SKM-1 treated with dmso at 0.1 percent for 144 hours (cell line): ENCODE measurements at regions not wholly inside any gene's neighbourhood (a gene's known extent, or its start where the extent isn't known, plus 50 kb on each side); places are given as distances from the start of the nearest gene placed in this dataset.
"Not testable (repeated sequence)": the region's sequence is repeated elsewhere in the genome, so short reads cannot be mapped to it uniquely, and the experiment has no call there.

Experiments
- DNase-seq: peaks from one replicate; lab custom pipeline; 2025; ENCODE audit not compliant: unreplicated experiment; lab: John Stamatoyannopoulos, UW

DNA sequence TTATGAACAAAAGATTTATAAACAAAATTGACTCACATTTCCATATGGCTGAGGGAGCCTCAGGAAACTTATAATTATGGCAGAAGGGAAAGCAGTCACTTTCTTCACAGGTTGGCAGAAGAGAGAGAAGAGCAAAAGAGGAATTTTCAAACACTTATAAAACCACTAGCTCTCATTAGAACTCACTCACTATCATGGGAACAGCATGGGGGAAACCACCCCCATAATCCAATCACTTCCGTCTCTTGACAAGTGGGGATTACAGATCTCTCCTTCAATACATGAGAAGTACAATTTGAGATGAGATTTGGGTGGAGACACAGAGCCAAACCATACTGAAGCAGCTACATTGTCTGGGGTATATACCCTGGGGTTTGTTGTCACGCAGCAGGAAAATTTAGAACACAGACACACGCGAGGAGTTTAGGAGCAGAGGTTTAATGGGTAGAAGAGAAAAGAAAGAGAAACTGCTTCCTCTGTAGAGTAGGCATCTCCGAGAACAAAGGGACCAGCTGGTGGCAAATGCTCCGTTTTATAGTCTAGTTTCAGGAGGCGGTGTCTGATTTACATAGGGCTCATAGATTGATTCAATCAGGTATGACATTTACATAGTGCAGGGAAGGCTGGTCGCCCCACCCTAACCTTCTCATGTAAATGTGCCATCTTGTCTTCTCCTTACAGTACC lies 2277.7 kb upstream of the AGA start:
- DNase-seq = no peak

DNA sequence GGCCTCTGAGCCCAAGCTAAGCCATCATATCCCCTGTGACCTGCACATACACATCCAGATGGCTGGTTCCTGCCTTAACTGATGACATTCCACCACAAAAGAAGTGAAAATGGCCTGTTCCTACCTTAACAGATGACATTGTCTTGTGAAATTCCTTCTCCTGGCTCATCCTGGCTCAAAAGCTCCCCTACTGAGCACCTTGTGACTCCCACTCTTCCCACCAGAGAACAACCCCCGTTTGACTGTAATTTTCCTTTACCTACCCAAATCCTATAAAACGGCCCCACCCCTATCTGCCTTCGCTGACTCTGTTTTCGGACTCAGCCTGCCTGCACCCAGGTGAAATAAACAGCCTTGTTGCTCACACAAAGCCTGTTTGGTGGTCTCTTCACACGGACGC lies 2284.3 kb upstream of the AGA start:
- DNase-seq = not testable (repeated sequence)

DNA sequence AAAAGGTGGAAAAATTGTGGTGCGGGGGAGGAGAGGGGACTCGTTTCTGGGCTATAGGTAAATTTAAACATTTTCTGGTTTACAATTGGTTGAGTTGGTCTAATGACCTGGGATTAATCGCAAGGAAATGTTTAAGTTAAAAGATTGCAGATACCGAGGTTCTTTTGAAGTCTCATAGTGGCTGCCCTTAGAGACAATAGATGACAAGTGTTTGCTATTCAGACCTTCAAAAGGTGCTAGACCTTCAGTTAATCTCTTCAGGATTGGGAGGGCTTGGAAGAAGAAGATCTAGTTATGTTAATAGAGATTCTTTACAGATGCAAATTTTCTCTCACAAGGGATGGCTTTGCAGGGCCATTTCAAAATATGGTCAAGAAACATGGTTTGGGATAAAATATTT lies 2286.1 kb upstream of the AGA start:
- no peak for DNase-seq

DNA sequence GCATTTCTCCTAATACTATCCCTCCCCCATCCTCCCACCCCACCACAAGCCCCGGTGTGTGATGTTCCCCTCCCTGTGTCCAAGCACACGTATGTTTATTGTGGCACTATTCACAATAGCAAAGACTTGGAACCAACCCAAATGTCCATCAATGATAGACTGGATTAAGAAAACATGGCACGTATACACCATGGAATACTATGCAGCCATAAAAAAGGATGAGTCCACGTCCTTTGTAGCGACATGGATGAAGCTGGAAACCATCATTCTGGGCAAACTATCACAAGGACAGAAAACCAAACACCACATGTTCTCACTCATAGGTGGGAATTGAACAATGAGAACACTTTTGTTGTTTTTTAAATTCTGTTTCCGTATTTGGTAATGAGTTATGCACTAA lies 2294.6 kb upstream of the AGA start:
- DNase-seq = not testable (repeated sequence)

DNA sequence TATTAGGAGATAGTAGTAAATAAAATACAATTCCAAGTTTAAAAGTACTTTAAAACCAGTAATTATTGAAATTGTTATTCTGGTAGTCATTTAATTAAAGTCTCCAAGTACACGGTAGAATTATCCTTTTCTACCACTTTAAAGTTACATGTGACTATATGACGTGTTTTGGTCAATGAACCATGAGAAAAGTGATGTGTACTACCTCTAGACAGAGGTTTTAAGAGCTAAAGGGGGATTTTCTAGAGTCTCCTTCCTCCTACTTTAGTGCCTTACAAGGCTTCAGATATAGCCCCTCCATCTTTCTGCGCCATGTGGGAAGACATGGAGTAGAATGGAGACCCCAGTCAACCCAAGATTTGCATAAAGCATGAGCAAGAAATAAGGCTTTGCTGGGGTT lies 2296.6 kb upstream of the AGA start:
- DNase-seq = no peak

DNA sequence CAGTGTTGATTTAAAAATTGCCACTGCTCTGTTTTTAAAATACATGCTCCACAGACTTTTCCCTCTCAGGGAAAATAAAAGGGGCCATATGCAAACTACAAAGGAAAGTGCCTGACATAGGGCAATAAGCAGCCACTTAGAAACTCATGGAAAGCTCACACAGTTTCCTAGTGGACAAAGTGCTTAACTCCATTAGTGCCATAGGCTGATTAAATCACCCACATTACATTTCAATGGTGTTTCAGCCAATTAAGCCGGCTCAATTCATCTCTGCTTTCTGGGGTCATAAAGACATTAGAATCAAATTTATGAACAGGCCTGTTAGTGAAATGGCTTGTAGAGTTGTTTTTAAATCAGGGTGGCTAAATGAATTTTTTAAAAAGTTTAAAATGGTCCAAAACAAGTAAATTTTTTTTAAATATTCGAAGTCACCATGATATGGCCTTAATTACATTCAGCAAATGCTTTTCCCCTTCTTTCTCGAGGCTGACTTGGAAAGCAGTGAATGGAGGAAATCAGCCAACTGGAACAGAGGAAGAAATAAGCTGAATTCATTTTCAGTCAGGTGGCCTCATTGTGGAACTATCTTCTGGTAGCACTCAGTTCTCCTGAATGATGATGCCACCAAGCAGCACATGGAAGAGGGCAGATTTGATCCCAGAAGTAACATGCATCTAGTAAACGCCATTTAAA lies 2305.1 kb upstream of the AGA start:
- DNase-seq = no peak

DNA sequence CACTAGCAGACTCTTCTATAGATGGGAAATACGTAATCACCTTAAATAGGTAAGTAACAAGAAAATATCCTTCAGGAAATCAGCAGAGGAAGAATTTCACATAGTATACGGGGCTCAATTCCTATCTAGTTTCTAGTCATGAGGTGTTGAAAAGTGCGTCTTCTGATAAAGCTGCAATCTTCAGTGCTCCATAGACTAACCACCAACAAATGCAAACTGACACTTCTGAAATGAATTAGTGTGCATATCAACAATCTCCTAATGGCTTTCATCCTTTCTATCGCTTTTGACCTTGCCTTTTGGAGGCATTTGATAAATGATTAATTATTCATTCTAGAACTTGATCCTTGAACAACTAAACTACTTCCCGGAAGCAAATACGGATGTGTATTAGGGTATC lies 2306.6 kb upstream of the AGA start:
- no peak for DNase-seq

DNA sequence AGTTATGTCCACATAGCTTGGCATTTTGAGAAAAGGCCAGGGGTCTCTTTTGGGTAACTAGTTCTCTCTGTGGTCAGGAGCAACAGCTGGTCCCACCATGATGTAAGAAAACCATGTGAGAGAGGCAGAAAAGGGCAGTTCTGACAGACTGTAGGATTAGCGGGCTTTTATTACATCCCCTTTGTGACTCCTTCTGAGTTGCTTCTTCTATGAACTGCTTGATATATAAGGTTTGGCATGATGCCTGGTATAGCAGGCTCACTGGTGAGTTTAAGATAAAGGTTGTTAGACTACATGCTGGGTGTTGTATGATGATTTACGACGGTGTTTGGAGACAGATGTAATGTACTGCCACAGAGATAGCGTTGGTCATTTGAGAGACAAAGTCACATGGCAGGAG lies 2308.1 kb upstream of the AGA start:
- DNase-seq = no peak

DNA sequence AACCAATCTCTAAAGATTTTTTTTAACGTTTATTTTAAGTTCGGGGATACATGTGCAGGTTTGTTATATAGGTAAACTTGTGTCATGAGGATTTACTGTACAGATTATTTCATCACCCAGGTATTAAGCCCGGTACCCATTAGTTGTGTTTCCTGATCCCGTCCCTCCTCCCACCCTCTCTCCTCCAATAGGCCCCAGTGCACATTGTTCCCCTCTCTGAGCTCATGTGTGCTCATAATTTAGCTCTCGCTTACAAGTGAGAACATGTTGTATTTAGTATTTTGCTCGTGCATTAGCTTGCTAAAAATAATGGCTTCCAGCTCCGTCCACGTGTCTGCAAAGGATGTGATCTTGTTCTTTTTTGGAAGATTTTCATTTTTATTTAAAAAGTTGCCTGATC lies 2309.4 kb upstream of the AGA start:
- no peak for DNase-seq

DNA sequence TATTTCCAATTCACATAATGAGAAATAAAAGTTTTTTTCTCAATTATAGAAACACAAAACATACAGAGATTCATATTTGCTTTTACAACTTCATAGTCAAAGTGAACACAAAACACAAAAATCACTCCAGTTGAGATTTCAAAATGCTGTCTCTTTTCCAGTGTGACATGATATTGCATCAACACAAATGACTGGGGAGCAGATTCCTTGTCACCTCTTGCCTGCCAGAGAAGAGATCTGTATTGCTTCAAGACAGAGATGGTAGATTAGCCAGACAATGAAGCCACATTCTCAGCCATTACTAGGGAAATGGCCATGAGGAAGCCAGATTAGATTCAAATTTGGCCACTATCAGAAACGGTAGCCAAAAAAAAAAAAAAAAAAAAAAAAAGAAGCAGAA lies 2313.1 kb upstream of the AGA start:
- DNase-seq = no peak

DNA sequence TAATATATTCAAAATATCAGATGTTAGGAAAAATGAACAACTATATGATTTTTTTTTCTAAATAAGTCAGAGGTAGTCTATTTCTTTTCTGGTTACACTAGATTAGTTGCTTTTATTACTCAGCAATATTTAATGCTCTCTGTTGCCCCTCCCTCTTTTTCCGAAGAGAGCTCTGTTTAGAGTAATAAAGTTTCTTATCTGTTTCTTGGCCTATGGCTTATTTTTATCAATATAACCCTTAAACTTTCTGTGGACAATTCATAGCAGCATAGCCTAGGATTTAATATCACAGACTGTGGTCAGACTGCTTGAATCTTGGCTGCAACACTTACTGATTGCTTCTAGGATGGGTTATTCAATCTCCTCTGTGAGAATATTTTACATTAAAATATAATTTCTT lies 2315.4 kb upstream of the AGA start:
- no peak for DNase-seq

DNA sequence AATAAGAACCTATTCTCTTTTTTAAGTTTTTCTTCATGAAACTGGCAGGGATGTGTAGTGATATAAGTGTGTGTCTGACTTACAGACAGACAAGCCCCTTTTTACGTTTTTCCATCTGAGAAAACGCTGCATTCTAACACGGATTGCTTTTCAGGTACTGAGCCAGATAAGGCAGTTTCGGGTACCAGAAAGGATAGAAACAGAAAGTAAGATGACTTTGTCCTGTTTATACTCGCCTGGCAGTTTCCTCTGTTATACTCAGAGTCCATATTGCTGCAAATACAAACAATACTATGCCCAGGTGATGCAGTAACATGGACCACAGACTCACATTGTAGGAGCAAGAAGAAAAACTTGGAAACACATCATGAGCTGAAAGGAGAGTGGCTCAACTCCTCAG lies 2320.6 kb upstream of the AGA start:
- DNase-seq = no peak

DNA sequence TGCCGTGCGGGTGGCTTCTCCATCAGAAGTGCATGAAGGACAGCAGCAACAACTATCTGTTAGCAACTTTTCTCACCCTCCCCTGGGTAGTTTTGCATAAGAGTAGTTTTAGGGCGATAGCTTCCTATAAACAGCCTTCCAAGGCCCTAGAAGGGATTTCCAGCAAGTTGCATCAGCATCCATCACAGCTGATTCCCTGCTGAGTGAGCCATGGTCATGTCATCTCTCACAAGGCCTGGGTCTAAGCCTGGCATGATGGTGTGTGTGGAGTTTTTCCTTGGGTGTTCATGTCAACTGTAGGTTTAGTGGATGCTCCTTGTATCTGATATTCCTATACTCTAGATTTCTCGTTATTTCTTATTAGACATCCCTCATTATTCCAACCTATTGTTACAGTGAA lies 2324.7 kb upstream of the AGA start:
- no peak for DNase-seq

DNA sequence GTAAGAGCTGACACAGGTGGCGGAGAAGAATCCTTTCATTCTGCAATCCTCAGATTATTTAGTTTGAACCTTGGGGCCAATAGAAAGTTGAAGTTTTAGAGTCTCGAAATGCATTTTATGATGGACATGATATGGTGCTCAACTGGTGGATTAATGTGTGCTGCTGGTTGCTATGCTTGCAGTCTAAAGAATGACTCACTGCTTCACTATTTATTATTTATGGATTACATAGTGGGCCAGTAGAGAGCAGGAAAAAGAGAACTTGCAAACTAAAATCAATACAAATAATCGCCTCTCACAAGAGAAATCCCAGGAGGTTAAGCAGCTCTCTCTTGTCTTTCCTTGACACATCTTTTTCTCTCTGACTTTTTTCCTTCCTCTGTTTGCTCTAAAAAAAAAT lies 2326.8 kb upstream of the AGA start:
- DNase-seq = no peak

DNA sequence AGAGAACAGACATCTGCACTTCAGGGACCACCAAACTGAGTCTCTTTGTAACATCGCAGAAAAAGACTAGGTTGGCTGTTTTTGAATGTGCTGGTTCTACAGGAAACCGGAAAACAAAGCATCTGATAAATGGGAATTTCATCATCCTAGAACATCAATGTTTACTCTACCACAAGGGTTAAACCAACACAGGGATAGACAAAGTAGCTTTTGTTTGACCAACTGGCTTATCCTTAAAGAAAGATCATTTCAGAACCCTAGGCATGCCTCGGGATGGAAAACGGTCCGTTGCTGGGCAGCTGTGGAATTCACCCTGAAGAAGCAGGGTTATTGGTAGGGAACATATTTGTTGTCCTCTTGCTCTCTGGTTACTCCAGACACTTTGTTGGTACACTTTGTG lies 2355.5 kb upstream of the AGA start:
- DNase-seq = no peak

DNA sequence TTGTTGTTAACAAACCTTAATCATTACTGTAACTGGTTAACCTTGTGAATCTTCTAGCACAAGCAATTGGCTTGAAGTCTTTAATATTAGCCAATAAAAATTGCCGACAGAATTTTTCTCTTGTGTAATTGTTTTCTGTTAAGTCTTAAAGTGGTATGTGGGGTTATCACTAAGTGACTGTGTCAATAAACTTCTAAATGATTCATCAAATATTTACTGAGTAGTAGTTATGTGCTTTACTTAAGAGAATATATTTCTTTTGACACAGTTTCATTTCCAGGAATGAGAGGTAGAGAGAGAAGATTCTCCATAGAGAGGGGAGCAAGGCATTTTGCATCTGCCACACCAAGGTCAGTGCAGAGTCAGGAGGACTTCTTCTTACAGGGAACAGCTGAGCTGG lies 2361.6 kb upstream of the AGA start:
- no peak for DNase-seq

DNA sequence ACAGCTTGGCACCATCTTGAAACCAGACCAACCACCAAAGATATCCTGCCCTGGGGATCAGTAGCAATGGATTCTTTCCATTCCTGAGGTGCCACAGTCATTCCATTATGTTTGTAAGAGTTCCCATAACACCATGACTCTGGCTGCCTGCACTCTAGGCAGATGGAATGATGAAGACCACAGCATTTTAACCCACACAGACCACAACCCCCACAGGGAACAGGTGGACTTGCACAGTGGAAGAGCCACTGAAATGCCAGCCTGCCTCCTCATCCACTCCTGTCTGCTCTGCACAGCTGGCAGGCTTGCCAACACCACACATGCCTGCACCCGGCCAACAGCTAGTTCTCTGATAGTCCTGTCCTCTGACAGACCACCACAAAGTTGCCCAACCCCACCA lies 2362.2 kb upstream of the AGA start:
- no peak for DNase-seq

DNA sequence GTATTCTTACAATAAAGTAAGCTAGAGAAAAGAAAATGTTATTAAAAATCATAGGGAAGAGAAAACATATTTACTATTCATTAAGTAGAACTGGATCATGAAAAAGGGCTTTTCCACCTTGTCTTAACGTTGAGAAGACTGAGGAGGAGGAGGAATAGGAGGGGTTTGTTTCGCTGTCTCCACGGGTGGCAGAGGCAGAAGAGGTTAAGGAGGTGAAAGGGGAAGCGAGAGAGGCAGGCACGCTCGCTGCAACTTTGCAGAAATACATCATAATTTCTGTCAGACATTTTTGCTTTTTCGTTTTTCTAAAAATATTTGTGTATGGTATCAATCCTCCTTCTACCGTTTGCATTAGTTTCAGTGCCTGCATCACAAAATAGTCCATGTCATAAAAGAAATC lies 2375.1 kb upstream of the AGA start:
- DNase-seq = no peak

DNA sequence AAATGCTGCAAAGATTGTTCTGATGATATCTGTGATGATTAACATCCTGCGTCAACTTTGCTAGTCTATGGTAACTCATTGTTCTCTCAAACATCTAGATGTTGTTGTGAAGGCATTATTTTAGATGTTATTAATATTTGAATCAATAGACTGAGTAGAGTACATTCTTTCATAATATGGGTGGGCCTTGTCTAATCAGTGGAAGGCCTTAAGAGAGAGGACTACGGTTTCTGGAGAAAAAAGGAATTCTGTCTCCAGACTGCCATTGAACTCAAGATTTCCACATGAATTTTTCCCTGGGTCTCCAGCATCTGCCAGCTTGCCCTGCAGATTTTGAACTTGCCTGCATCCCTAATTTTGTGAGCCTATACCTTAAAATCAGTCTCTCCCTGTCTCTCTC lies 2381.1 kb upstream of the AGA start:
- DNase-seq = no peak

DNA sequence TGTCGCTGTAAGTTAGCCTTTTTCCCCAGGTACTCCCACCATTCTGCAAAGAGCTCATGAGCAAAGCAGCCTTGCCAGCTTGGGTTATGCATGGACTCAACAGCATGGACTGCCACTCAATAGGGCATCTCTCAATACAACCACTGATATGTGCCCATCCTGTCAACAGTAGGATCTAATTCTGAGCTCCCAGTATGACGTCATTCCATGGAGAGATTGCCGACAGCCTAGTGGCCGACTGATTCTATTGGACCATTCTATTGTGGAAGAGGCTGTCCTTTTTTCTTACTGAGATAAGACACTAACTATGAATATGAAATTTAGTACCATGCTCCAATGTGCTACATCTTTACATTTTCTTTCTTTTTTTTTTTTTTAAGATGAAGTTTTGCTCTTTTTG lies 2389.0 kb upstream of the AGA start:
- DNase-seq = no peak

DNA sequence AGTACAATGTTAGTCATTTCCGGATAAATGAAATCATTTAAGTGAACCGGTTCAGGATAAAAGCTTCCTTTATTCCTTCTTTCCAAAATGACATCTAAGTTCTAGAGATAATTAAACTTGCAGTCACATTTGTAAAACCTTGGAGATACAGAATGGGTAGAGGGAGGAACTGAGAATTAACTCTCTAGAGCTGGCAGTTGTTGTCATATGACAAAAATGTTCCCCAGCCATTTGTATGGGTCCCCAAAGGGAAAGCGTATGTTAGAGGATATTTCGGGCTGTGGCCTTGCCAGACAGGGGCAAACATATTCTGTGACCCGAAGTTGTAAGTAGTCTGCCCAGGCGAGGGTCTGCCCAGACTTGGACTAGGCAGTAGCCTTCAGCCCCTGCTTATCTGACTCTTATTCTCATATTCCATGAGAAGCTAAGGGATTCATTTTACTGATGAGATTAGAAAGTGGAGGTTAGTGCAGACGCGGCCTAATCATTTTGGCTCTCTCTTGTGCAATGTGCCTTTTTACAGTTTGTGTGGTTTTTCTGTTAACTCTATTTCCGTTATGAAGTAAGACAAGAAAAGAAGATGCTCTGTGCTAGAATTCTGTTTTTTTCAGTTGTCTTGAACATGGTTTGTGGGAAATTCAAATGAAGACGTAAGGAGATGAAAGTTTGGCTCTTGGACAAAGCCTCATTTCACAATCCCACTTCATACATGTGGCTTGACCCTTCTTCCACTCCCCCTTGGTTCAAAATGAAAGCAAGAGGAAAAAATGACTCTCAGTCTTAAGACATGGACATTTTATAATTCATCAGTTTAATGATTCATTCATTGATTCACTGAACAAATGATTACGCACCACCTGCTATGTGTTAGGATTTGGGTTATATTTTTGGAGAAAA lies 2394.2 kb upstream of the AGA start:
- DNase-seq = peak; percentile 95

DNA sequence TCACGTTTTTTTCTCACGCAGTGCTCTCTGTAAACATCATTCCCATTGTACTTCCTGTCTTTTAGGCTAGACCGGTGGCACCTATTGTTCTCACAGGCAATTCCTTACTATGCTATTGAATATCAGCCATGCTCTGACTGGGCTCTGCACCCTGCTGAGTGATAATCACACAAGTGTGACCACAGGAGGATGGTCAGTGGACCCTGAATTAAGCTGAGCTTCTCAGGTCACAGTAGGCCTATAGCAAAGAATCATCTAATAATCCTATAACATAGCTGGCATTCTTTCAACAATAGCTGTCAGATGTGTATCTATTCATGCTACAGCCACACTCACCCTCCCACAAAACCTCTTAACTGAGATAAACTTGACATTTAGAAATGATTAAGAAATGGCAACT lies 2399.8 kb upstream of the TENM3 start:
- no peak for DNase-seq
